Activated CD8-positive, alpha-beta memory T cell treated with anti-CD3 and anti-CD28 coated beads, Interleukin-2, amount 50 U/mL, for 24 hours (primary cell): ENCODE measurements at regions not wholly inside any gene's neighbourhood (a gene's known extent, or its start where the extent isn't known, plus 50 kb on each side); places are given as distances from the start of the nearest gene placed in this dataset.

ENCODE experiments used
- DNase-seq: peaks from one replicate; pipeline ENCODE4 v3.0.0-alpha.2; 2020; ENCODE audit errors: extremely low read depth

- DNase-seq: no peak
Measured at GRCh38 chr7:32428546-32428945, 61.6 kb downstream of the LSM5 start.

- peak; percentile 28 for DNase-seq
Measured at GRCh38 chr7:32427769-32428291, 62.4 kb downstream of the LSM5 start.

DNA sequence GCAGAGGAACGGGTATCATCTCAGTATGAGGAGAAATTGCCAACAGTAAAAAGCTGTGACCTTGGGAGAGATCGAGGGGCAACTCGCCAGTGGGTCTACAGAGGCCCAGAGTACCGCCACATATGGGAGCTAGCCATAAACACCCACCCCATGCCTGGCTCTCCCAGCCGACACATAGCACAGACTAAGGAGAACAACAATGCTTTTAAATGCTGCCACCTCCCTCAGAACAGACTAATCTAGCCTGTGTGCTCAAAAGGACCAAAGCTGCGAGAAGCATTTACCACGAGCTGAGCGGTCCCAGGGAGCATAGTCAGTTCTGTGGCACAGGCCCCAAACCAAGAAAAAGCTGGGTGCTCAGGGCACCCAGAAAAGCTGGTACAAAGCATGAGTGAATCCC lies 73.3 kb downstream of the LSM5 start:
- no peak for DNase-seq

- DNase-seq: no peak
Measured at GRCh38 chr7:32415936-32416335, 74.2 kb downstream of the LSM5 start.

- no peak for DNase-seq
Measured at GRCh38 chr7:32415519-32415918, 74.7 kb downstream of the LSM5 start.

DNA sequence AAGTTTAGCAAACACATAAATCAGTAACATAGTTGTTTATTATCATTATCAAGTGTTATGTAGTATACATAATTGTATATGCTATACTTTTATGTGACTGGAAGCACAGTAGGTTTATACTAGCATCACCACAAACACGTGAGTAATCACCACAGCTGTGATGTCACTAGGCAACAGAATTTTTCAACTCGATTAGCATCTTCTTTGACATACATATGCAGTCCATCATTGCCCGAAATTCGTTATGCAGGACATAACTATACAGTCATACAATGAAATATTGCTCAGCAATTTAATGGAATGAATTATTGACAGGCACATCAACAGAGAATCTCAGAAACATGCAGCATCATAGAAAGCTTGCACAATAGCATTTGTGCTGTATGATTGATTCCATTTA lies 77.7 kb downstream of the LSM5 start:
- no peak for DNase-seq

DNA sequence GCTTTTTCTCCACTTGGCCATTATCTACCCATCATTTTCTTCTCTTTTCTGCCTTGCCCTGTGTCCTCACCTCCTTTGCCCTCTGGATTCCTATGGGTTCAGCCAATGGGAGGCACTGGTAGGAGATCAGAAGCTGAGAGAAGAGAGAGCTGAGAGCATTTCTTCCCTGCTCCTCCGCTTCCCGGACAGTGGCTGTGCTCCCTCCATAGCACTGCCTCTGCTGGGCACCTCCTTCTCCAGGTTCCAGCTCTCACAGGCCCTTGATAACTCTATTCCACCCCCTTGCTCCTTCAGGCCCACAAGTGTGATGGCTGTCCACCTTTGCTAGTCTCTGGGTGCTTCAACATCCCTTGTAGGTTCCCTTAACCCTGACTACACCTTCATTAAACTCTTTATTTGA lies 79.6 kb downstream of the LSM5 start:
- DNase-seq: no peak

GRCh38 chr7:32406386-32406785 lies 83.8 kb downstream of the LSM5 start:
- DNase-seq: no peak

- no peak for DNase-seq
Measured at GRCh38 chr7:32403463-32404229, 86.5 kb downstream of the LSM5 start.

DNA sequence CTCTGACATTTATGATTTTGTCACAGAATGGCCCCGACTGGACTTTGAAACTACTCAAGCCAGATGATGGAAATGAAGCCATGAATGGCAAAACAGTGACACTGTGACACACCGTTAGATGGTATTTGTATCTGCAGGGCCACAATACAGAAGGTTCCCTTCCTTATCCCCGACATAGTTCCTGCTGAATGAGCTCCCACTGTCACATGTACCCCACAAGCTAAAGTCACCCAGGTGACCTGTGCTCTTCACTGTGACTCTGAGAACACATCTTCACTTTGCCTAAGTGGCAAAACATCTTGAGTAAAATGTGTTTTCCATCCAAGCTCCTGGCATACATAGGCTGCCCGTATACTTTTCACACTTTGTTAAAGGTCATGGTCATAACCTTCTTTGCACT lies 89.5 kb downstream of the LSM5 start:
- DNase-seq: no peak

- DNase-seq: no peak
Measured at GRCh38 chr7:32399311-32399710, 90.9 kb downstream of the LSM5 start.

GRCh38 chr7:32395168-32395567 lies 95.0 kb downstream of the LSM5 start:
- no peak for DNase-seq

DNA sequence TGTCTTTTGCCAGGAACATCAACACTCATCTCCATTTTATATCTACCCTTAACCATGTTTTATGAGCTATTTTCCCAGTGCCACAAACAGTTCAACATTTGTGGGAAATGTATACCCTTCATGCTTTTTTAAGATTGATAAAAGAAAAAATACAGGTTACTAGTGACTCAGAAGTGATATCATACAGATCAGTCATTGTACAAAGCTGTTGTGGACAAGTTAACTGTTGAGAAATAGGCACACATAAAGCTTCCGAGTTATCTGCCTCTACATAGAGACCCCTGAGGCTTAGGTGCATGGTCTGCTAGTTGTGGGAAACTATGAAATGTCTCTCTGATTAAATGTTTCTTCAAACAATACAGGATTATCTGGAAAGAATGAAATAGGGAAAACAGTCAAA lies 96.3 kb downstream of the LSM5 start:
- DNase-seq: no peak

DNA sequence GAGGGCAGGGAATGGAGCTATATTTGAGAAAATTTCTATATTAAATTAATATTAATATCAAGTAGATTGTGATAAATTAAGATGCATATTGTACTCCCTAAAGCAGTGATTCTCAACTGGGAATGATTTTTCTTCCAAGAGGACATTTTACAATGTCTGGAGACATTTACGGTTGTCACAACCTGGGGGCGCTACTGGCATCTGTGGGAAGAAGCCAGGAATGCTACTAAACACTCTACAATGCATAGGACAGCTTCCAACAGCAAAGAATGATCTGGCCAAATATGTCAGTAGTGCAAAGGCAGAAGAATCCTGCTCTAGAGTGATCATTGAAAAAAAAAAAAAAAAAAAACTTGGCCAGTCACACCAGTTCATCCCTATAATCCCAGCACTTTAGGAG lies 100.0 kb downstream of the LSM5 start:
- DNase-seq: no peak

GRCh38 chr7:32385316-32385956 lies 104.7 kb downstream of the LSM5 start:
- no peak for DNase-seq

GRCh38 chr7:32381024-32381601 lies 109.1 kb downstream of the LSM5 start:
- no peak for DNase-seq

GRCh38 chr7:32379510-32380112 lies 110.6 kb downstream of the LSM5 start:
- no peak for DNase-seq

DNA sequence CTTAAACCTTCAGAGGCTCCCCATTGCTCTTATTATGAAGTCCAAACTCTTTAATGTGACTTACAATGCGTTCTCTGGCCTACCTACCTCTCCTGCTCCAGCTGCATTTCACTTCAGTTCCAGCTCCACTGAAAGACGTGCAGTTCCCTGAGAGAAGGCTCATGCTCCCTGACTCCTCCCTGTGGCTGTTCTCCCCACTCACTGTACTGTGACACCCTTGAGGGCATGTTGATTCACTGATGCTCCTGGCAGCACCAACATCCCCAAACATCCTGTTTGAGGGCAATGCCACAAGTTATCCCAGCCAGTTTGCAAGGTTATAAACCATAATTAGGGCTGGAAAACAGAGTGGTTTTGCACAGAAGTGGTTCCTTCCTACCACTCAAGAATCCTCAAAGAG lies 111.2 kb downstream of the LSM5 start:
- no peak for DNase-seq

GRCh38 chr7:32364581-32364980 lies 125.6 kb downstream of the LSM5 start:
- DNase-seq: no peak

DNA sequence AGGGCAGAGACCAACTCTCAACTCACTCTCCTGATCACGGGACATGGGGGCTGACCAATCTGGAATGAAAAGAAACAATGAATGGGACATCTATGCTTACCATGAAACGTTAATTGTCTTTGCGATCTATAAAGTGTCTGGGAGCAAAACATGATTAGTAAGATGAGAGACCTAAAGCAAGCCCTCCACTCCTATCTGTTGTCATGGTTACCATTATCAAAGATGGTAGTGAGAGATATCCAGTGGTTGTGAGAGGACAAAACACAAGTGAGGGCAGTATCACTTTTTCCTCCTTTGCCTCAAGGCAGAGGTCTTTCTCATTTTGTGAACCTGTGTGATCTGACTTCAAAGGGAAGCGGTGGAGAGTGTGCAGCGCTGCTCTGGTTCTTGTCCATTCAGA lies 130.1 kb downstream of the LSM5 start:
- DNase-seq: no peak

DNA sequence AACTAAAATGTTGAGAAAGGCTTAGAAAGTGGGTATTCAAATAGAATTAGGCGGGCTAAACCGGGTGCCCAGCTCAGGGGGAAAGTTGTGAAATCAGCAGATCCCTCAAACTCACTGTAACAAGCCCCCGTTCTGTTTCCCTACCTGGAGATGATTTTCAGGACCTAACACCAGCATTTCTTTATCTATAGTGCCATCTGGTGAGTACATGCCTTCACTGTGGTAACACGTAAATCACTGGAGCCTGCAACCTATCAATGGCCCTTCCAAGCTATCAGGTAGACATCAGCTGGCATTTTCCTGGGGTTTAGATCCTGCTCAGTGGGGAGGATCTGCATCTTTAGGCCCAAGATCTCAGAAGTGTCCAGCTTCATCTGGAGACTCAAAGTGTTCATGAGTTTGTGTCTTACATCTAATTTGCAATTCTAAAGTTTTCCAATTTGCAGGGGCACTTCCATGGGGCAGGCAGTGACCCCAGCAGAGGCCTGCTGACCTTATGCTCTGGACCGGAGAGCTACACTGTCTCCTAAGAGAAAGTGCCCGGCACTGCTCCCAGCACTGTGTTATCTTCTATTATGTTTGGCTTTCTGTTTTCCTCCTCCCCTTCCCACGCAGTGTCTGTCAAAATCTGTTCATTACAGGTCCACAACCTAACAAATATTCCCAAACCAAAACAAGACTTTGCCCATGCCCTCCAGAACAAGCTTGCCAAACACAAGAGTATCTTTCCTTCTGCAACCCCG lies 132.5 kb downstream of the LSM5 start:
- DNase-seq: no peak

GRCh38 chr7:32347244-32347828 lies 142.8 kb downstream of the LSM5 start:
- DNase-seq: peak; percentile 2
